ENCODE measurements at regions not wholly inside any gene's neighbourhood (a gene's known extent, or its start where the extent isn't known, plus 50 kb on each side); places are given as distances from the start of the nearest gene placed in this dataset.

DNA sequence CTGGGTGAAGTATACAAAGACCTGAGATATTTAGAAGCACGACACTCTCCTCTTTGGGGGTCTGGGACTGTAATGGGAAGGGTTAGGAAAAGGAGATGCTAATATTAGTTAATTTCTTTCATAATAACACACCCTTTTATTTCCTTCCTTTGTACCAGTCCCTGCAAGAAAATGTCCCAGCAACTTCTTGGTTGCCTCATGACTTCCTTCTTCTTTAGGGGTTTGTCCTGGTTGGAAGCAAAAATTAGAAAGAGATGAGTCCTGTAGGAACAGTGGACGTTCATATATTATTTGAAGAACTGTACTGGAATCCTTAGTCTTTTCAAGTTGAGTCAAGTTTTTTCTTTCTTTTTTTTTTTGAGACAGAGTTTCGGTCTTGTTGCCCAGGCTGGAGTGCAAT is 227.8 kb upstream of the TBL1XR1 start:
- no peak overlapping the region for H4K8ac ChIP-seq (ENCODE audit: low read depth, low read length)
- no peak overlapping the region for H4K12ac ChIP-seq (ENCODE audit: low read depth, low read length)
- H2BK120ac ChIP-seq (ENCODE audit: insufficient read depth, low read length, poor library complexity), result no peak overlapping the region
- H3K9ac ChIP-seq (ENCODE audit: low read length), result no peak overlapping the region
- no CpG with 5 or more reads among the region's 3 CpGs for WGBS (ENCODE audit: extremely low coverage, insufficient coverage, insufficient read length)
- H2AFZ ChIP-seq (ENCODE audit: insufficient read depth, low read length, poor library complexity), result no peak overlapping the region
- no peaks in the 10 kb centered on the region for H3K79me1 ChIP-seq (ENCODE audit: low read length)
- H3K4me3 ChIP-seq (ENCODE audit: low read depth, low read length), result no peak overlapping the region
- no peak overlapping the region for H2AK5ac ChIP-seq (ENCODE audit: low read length)
- H3K23ac ChIP-seq (ENCODE audit: low read length), result no peak overlapping the region
- no peaks in the 10 kb centered on the region for H3K36me3 ChIP-seq (ENCODE audit: control insufficient read depth in 1 of 2, insufficient read depth in 2 of 2, low read length in 2 of 2)
- no peaks in the 10 kb centered on the region for H3K79me2 ChIP-seq (ENCODE audit: control insufficient read depth, insufficient read depth, low read length, poor library complexity)
- no peak overlapping the region for H4K91ac ChIP-seq (ENCODE audit: low read depth, low read length)
- no peak overlapping the region for H3K4me2 ChIP-seq (ENCODE audit: low read length)
- H3K18ac ChIP-seq (ENCODE audit: low read length), result no peak overlapping the region
- H3K27me3 ChIP-seq (ENCODE audit: insufficient read depth, low read length), result no peaks in the 10 kb centered on the region
- H3K14ac ChIP-seq (ENCODE audit: low read length), result no peak overlapping the region
- H2BK12ac ChIP-seq (ENCODE audit: low read length), result no peak overlapping the region
- no peak overlapping the region for H3K27ac ChIP-seq (ENCODE audit: low read depth, low read length)
- H3K4me1 ChIP-seq (ENCODE audit: control insufficient read depth in 1 of 2, insufficient read depth in 2 of 2, low read length in 2 of 2), result peaks cover 2 to 3% of the 10 kb centered on the region in 2 experiments
- DNase-seq, result no peak
- no peak overlapping the region for H3K4ac ChIP-seq (ENCODE audit: low read depth, low read length)
- H3K9me3 ChIP-seq (ENCODE audit: insufficient read depth, low read depth, low read length), result peaks cover 3% of the 10 kb centered on the region
- no peak overlapping the region for H2BK5ac ChIP-seq (ENCODE audit: low read depth, low read length, poor library complexity)

DNA sequence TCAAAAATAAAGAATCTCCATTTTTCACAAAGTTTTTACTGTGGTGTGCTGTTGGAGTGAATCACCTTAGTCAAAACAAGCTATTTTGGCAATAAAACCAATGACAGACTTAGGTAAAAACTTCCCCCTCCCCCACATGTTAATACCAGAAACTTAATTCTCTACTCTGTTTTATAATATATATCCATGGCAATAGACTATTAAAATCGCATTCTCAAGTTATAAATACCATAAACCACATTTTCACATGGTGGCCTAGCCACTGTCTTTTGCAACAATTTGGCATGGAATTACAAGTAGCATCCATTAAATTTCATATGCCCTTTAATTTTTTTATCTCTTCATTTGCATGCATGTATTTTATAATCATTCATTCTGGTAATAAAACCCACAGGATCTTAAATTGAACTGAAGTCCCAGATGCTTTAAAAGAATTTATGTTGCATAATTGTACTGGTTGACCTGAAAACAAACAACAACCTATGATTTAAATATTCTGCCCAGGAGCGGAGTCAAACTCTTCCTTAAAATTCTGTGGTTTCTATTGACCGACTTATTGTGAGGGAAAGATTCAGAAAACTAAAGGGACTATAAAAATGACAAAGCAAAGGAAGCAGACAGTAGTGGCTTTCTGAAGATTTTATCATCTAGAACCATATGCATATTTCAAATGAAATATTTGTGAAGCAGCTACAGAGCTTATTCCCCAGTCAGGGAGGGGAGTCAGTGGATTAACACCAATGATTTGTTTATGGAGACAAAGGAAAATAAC is 229.0 kb upstream of the TBL1XR1 start:
- Histone ChIP-seq H3K79me1 (ENCODE audit: low read length) (no peaks in the 10 kb centered on the region), H2AK5ac (ENCODE audit: low read length) (no peak overlapping the region), H3K4me2 (ENCODE audit: low read length) (no peak overlapping the region), H3K27me3 (ENCODE audit: insufficient read depth, low read length) (no peaks in the 10 kb centered on the region), H2BK120ac (ENCODE audit: insufficient read depth, low read length, poor library complexity) (no peak overlapping the region), H3K36me3 (ENCODE audit: control insufficient read depth in 1 of 2, insufficient read depth in 2 of 2, low read length in 2 of 2) (no peaks in the 10 kb centered on the region), H3K27ac (ENCODE audit: low read depth, low read length) (no peak overlapping the region), H3K23ac (ENCODE audit: low read length) (no peak overlapping the region), H4K91ac (ENCODE audit: low read depth, low read length) (no peak overlapping the region), H4K12ac (ENCODE audit: low read depth, low read length) (no peak overlapping the region), H3K79me2 (ENCODE audit: control insufficient read depth, insufficient read depth, low read length, poor library complexity) (no peaks in the 10 kb centered on the region), H3K4me3 (ENCODE audit: low read depth, low read length) (no peak overlapping the region), H2AFZ (ENCODE audit: insufficient read depth, low read length, poor library complexity) (no peak overlapping the region), H2BK12ac (ENCODE audit: low read length) (no peak overlapping the region), H3K18ac (ENCODE audit: low read length) (no peak overlapping the region), H3K14ac (ENCODE audit: low read length) (no peak overlapping the region), H2BK5ac (ENCODE audit: low read depth, low read length, poor library complexity) (no peak overlapping the region), H3K9ac (ENCODE audit: low read length) (no peak overlapping the region), H3K4ac (ENCODE audit: low read depth, low read length) (no peak overlapping the region), H3K4me1 (ENCODE audit: control insufficient read depth in 1 of 2, insufficient read depth in 2 of 2, low read length in 2 of 2) (no peaks in the 10 kb centered on the region), H4K8ac (ENCODE audit: low read depth, low read length) (no peak overlapping the region), H3K9me3 (ENCODE audit: insufficient read depth, low read depth, low read length) (peaks cover 2% of the 10 kb centered on the region)
- no CpG with 5 or more reads among the region's 3 CpGs for WGBS (ENCODE audit: extremely low coverage, insufficient coverage, insufficient read length)
- no peak for DNase-seq

DNA sequence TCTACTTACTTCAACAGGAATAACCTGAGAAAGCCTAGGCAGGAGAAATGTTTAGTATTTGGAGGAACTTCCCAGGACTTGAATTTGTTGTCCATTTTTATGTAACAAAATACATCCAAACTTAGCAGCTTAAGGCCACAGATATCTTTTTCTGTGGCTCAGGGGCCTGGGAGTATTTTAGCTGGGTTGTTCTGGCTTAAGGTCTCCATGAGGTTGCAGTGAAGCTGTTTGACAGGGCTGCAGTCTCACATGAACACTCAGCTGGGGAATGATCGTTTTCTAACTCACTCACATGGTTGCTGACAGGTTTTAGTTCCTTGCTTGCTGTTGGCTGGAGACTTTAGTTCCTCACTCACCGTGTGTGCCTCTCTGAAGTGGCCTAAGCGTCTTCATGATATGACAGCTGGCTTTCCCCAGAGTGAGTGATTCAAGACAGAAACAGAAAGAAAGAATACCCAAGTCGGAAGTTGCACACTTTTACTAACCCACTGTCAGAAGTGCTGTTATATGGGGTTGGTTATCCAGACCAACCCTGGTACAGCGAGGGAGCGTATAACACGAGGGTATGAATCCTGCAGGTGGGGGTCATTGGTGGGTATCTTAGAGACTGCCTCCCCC is 229.7 kb upstream of the TBL1XR1 start:
- Histone ChIP-seq H2AK5ac (ENCODE audit: low read length) (no peak overlapping the region), H3K9ac (ENCODE audit: low read length) (no peak overlapping the region), H4K12ac (ENCODE audit: low read depth, low read length) (no peak overlapping the region), H3K4ac (ENCODE audit: low read depth, low read length) (no peak overlapping the region), H3K36me3 (ENCODE audit: control insufficient read depth in 1 of 2, insufficient read depth in 2 of 2, low read length in 2 of 2) (no peaks in the 10 kb centered on the region), H3K27me3 (ENCODE audit: insufficient read depth, low read length) (no peaks in the 10 kb centered on the region), H3K4me3 (ENCODE audit: low read depth, low read length) (no peak overlapping the region), H2AFZ (ENCODE audit: insufficient read depth, low read length, poor library complexity) (no peak overlapping the region), H2BK12ac (ENCODE audit: low read length) (no peak overlapping the region), H3K23ac (ENCODE audit: low read length) (no peak overlapping the region), H3K9me3 (ENCODE audit: insufficient read depth, low read depth, low read length) (peaks cover 2% of the 10 kb centered on the region), H2BK5ac (ENCODE audit: low read depth, low read length, poor library complexity) (no peak overlapping the region), H4K8ac (ENCODE audit: low read depth, low read length) (no peak overlapping the region), H3K79me2 (ENCODE audit: control insufficient read depth, insufficient read depth, low read length, poor library complexity) (no peaks in the 10 kb centered on the region), H3K4me1 (ENCODE audit: control insufficient read depth in 1 of 2, insufficient read depth in 2 of 2, low read length in 2 of 2) (no peaks in the 10 kb centered on the region), H3K18ac (ENCODE audit: low read length) (no peak overlapping the region), H3K14ac (ENCODE audit: low read length) (no peak overlapping the region), H4K91ac (ENCODE audit: low read depth, low read length) (no peak overlapping the region), H3K4me2 (ENCODE audit: low read length) (no peak overlapping the region), H2BK120ac (ENCODE audit: insufficient read depth, low read length, poor library complexity) (no peak overlapping the region), H3K79me1 (ENCODE audit: low read length) (no peaks in the 10 kb centered on the region), H3K27ac (ENCODE audit: low read depth, low read length) (no peak overlapping the region)
- no peak for DNase-seq
- WGBS (ENCODE audit: extremely low coverage, insufficient coverage, insufficient read length), result no CpG with 5 or more reads among the region's 7 CpGs

DNA sequence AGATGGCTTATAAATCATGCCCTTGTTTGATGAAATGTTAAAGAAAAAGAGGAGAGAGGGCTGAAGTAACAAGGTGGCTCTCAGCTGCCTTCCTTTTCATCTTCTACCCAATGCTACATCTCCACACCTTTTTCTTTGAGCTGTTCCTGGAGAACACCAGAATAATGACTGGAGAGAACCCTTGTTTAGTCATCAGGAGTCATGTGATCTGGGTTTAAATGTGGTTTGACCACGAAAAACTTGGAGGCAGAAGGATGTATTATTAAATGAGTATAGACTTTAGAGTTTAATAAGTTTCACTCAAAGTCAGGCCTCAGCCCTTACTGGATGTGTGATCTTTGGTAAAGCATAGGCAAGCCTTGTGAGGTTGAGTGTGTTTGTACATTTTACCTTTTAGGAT is 230.3 kb upstream of the TBL1XR1 start:
- Histone ChIP-seq H3K79me2 (ENCODE audit: control insufficient read depth, insufficient read depth, low read length, poor library complexity) (no peaks in the 10 kb centered on the region), H2AK5ac (ENCODE audit: low read length) (no peak overlapping the region), H4K12ac (ENCODE audit: low read depth, low read length) (no peak overlapping the region), H3K36me3 (ENCODE audit: control insufficient read depth in 1 of 2, insufficient read depth in 2 of 2, low read length in 2 of 2) (no peaks in the 10 kb centered on the region), H3K4me1 (ENCODE audit: control insufficient read depth in 1 of 2, insufficient read depth in 2 of 2, low read length in 2 of 2) (no peaks in the 10 kb centered on the region), H3K14ac (ENCODE audit: low read length) (no peak overlapping the region), H3K23ac (ENCODE audit: low read length) (no peak overlapping the region), H4K8ac (ENCODE audit: low read depth, low read length) (no peak overlapping the region), H3K18ac (ENCODE audit: low read length) (no peak overlapping the region), H3K4me2 (ENCODE audit: low read length) (no peak overlapping the region), H4K91ac (ENCODE audit: low read depth, low read length) (no peak overlapping the region), H3K27ac (ENCODE audit: low read depth, low read length) (no peak overlapping the region), H3K4me3 (ENCODE audit: low read depth, low read length) (no peak overlapping the region), H2BK12ac (ENCODE audit: low read length) (no peak overlapping the region), H3K9ac (ENCODE audit: low read length) (no peak overlapping the region), H2BK120ac (ENCODE audit: insufficient read depth, low read length, poor library complexity) (no peak overlapping the region), H2AFZ (ENCODE audit: insufficient read depth, low read length, poor library complexity) (no peak overlapping the region), H3K4ac (ENCODE audit: low read depth, low read length) (no peak overlapping the region), H3K9me3 (ENCODE audit: insufficient read depth, low read depth, low read length) (peaks cover 2% of the 10 kb centered on the region), H3K79me1 (ENCODE audit: low read length) (no peaks in the 10 kb centered on the region), H2BK5ac (ENCODE audit: low read depth, low read length, poor library complexity) (no peak overlapping the region), H3K27me3 (ENCODE audit: insufficient read depth, low read length) (no peaks in the 10 kb centered on the region)
- no peak for DNase-seq
- no CpG with 5 or more reads among the region's 1 CpG for WGBS (ENCODE audit: extremely low coverage, insufficient coverage, insufficient read length)

Measured in trophoblast cell (in vitro differentiated cells and primary cell).